ENCODE measurements at regions not wholly inside any gene's neighbourhood (a gene's known extent, or its start where the extent isn't known, plus 50 kb on each side); places are given as distances from the start of the nearest gene placed in this dataset.

DNA sequence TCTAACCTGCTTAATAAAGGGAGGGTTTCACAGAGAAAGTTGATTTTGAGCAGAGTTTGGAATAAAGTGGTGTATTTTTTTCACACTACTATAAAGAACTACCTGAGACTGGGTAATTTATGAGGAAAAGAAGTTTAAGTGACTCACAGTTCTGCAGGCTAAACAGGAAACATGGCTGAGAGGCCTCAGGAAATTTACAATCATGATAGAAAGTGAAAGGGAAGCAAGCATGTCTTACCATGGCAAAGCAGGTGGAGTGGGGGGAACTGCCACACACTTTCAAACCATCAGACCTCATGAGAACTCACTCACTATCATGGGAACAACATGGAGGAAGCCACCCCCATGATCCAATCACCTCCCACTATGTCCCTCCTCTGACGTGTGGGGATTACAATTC is 546.7 kb downstream of the EPHA4 start:
- TF ChIP-seq POLR2A (IDR thresholded peaks at IDR 0.05): no peak
- TF ChIP-seq, protein P1, sequence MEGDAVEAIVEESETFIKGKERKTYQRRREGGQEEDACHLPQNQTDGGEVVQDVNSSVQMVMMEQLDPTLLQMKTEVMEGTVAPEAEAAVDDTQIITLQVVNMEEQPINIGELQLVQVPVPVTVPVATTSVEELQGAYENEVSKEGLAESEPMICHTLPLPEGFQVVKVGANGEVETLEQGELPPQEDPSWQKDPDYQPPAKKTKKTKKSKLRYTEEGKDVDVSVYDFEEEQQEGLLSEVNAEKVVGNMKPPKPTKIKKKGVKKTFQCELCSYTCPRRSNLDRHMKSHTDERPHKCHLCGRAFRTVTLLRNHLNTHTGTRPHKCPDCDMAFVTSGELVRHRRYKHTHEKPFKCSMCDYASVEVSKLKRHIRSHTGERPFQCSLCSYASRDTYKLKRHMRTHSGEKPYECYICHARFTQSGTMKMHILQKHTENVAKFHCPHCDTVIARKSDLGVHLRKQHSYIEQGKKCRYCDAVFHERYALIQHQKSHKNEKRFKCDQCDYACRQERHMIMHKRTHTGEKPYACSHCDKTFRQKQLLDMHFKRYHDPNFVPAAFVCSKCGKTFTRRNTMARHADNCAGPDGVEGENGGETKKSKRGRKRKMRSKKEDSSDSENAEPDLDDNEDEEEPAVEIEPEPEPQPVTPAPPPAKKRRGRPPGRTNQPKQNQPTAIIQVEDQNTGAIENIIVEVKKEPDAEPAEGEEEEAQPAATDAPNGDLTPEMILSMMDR (IDR thresholded peaks at IDR 0.05): no peak
